Left ventricle myocardium inferior (tissue), 1 donor: ENCODE measurements at regions not wholly inside any gene's neighbourhood (a gene's known extent, or its start where the extent isn't known, plus 50 kb on each side); places are given as distances from the start of the nearest gene placed in this dataset.
"Not testable (repeated sequence)": the region's sequence is repeated elsewhere in the genome, so short reads cannot be mapped to it uniquely, and the experiment has no call there.

Source experiments
- DNase-seq: peaks from one replicate; pipeline ENCODE4 v3.0.0-alpha.2; 2020
- H3K27ac ChIP-seq: fragments of 200-600 bp; replicated peaks from 2 replicates; pipeline ENCODE4 v1.8.0; 2021
- H3K27me3 ChIP-seq: fragments of 200-600 bp; 2 replicates; pipeline ENCODE4 v1.8.0; 2021; ENCODE audit warnings: low read depth
- H3K36me3 ChIP-seq: fragments of 200-600 bp; 2 replicates; pipeline ENCODE4 v1.8.0; 2021
- H3K4me1 ChIP-seq: fragments of 200-600 bp; 2 replicates; pipeline ENCODE4 v1.8.0; 2021
- H3K4me3 ChIP-seq: fragments of 200-600 bp; 2 replicates; pipeline ENCODE4 v1.8.0; 2021; ENCODE audit warnings: mild to moderate bottlenecking, moderate library complexity
- H3K9me3 ChIP-seq: fragments of 200-600 bp; replicated peaks from 2 replicates; pipeline ENCODE4 v1.8.0; 2021
- CTCF ChIP-seq: fragments of 200-600 bp; IDR thresholded peaks from 2 replicates; pipeline ENCODE4 v1.8.0; 2021; ENCODE audit warnings: antibody characterized with exemption, mild to moderate bottlenecking, borderline replicate concordance
- intact Hi-C: fragments of 100-400 bp; cut with micrococcal nuclease; formaldehyde crosslinking; loops from one replicate; pipeline ENCODE4 v1.11.0; 2022
- donor health status: DM: no; HTN: yes; CAD: no; lungs with severe emphysema.

DNA sequence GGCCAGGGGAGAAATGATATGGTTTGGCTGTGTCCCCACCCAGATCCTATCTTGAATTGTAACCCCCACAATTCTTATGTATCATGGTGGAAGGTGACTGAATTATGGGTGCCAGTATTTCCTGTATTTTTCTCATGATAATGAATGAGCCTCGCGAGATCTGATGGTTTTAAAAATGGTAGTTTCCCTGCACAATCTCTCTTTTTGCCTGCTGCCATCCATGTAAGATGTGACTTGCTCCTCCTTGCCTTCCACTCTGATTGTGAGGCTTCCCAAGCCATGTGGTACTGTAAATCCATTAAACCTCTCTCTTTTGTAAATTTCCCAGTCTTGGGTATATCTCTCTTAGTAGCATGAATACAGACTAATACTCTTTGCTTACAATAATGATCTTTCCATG, 1453.9 kb upstream of the B3GALT2 start:
- DNase-seq: no peak
- Histone ChIP-seq H3K36me3 (no peaks in the 10 kb centered on the region), H3K9me3 (peaks cover 10% of the 10 kb centered on the region), H3K4me1 (no peaks in the 10 kb centered on the region), H3K4me3 (no peak overlapping the region), H3K27me3 (no peaks in the 10 kb centered on the region), H3K27ac (no peak overlapping the region)
- intact Hi-C loops: no loop called here
- TF ChIP-seq CTCF: no peak

- H3K27ac ChIP-seq: no peak overlapping the region
- no peaks in the 10 kb centered on the region for H3K27me3 ChIP-seq
- no peak for DNase-seq
- H3K9me3 ChIP-seq: peaks cover 22% of the 10 kb centered on the region
- no peak for TF ChIP-seq CTCF
- H3K4me1 ChIP-seq: no peaks in the 10 kb centered on the region
- no peaks in the 10 kb centered on the region for H3K36me3 ChIP-seq
- H3K4me3 ChIP-seq: no peak overlapping the region
- intact Hi-C loops: no loop called here
Observed at GRCh38 chr1:194629011-194629410, 1442.6 kb upstream of the B3GALT2 start.

- Histone ChIP-seq H3K27me3 (no peaks in the 10 kb centered on the region), H3K36me3 (no peaks in the 10 kb centered on the region), H3K4me3 (no peak overlapping the region), H3K4me1 (no peaks in the 10 kb centered on the region), H3K27ac (no peak overlapping the region), H3K9me3 (peaks cover 22% of the 10 kb centered on the region)
- DNase-seq: no peak
- TF ChIP-seq CTCF: no peak
- intact Hi-C loops: no loop called here
Observed at GRCh38 chr1:194624833-194625232, 1438.4 kb upstream of the B3GALT2 start.

- no peaks in the 10 kb centered on the region for H3K36me3 ChIP-seq
- TF ChIP-seq CTCF: no peak
- no peaks in the 10 kb centered on the region for H3K27me3 ChIP-seq
- intact Hi-C loops: no loop called here
- H3K4me3 ChIP-seq: no peak overlapping the region
- H3K9me3 ChIP-seq: peaks cover 33% of the 10 kb centered on the region
- H3K4me1 ChIP-seq: no peaks in the 10 kb centered on the region
- no peak for DNase-seq
- no peak overlapping the region for H3K27ac ChIP-seq
Observed at GRCh38 chr1:194618101-194618500, 1431.7 kb upstream of the B3GALT2 start.

DNA sequence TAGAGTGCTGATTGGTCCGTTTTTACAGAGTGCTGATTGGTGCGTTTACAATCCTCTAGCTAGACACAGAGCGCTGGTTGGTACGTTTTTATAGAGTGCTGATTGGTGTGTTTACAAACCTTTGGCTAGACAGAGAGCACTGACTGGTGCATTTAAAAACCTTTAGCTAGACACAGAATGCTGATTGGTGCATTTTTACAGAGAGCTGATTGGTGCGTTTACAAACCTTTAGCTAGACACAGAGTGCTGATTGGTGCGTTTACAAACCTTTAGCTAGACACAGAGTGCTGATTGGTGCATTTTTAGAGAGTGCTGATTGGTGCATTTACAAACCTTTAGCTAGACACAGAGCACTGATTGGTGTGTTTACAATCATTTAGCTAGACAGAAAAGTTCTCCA, 1430.9 kb upstream of the B3GALT2 start:
- H3K4me1 ChIP-seq, H3K4me3 ChIP-seq, H3K36me3 ChIP-seq, DNase-seq, intact Hi-C loops, H3K27ac ChIP-seq, H3K27me3 ChIP-seq: not testable (repeated sequence)
- H3K9me3 ChIP-seq: peaks cover 33% of the 10 kb centered on the region

DNA sequence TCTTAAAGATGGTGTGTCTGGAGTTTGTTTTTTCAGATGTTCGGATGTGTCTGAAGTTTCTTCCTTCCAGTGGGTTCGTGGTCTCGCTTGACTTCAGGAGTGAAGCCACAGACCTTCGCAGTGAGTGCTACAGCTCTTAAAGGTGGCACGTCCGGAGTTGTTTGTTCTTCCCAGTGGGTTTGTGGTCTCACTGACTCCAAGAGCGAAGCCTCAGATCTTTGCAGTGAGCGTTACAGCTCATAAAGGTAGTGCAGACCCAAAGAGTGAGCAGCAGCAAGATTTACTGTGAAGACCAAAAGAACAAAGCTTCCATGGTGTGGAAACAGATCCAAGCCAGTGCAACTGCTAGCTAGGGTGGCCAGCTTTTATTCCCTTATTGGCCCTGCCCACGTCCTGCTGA, 1430.4 kb upstream of the B3GALT2 start:
- peaks cover 33% of the 10 kb centered on the region for H3K9me3 ChIP-seq
- intact Hi-C loops: no loop called here

More for the DNA sequence above, 1430.4 kb upstream of the B3GALT2 start:
- DNase-seq: no peak
- Histone ChIP-seq H3K4me3 (no peak overlapping the region), H3K4me1 (no peaks in the 10 kb centered on the region), H3K36me3 (no peaks in the 10 kb centered on the region), H3K27me3 (no peaks in the 10 kb centered on the region), H3K27ac (no peak overlapping the region)
- no peak for TF ChIP-seq CTCF
